ENCODE measurements at regions not wholly inside any gene's neighbourhood (a gene's known extent, or its start where the extent isn't known, plus 50 kb on each side); places are given as distances from the start of the nearest gene placed in this dataset.
A peak's percentile ranks its signal among the peaks of the same experiment; 100 is the strongest.

- no peak overlapping the region for H3K4me3 Mint-ChIP-seq (ENCODE audit: unreplicated experiment)
- no peaks in the 10 kb centered on the region for H3K36me3 Mint-ChIP-seq (ENCODE audit: unreplicated experiment)
- peak overlapping the region; percentile 63 for H3K27ac Mint-ChIP-seq (ENCODE audit: unreplicated experiment)
- no peak for DNase-seq (ENCODE audit: extremely low spot score, unreplicated experiment)
- TF ChIP-seq CTCF (IDR thresholded peaks at IDR 0.05), result no peak
- peaks cover 25% of the 10 kb centered on the region for H3K4me1 Mint-ChIP-seq (ENCODE audit: unreplicated experiment)
- H3K9me3 Mint-ChIP-seq (ENCODE audit: unreplicated experiment), result no peaks in the 10 kb centered on the region
- H3K27me3 Mint-ChIP-seq (ENCODE audit: unreplicated experiment), result no peaks in the 10 kb centered on the region
Measured at GRCh38 chr7:35988818-35989217, 164.2 kb upstream of the EEPD1 start.

- Mint-ChIP-seq H3K27ac (ENCODE audit: unreplicated experiment) (no peak overlapping the region), H3K4me1 (ENCODE audit: unreplicated experiment) (peaks cover 26% of the 10 kb centered on the region), H3K4me3 (ENCODE audit: unreplicated experiment) (no peak overlapping the region), H3K36me3 (ENCODE audit: unreplicated experiment) (no peaks in the 10 kb centered on the region), H3K27me3 (ENCODE audit: unreplicated experiment) (no peaks in the 10 kb centered on the region), H3K9me3 (ENCODE audit: unreplicated experiment) (no peaks in the 10 kb centered on the region)
- no peak for TF ChIP-seq CTCF (IDR thresholded peaks at IDR 0.05)
- no peak for DNase-seq (ENCODE audit: extremely low spot score, unreplicated experiment)
Measured at GRCh38 chr7:35991511-35992232, 161.4 kb upstream of the EEPD1 start.

GRCh38 chr7:35992436-35992835 lies 160.6 kb upstream of the EEPD1 start:
- TF ChIP-seq CTCF (IDR thresholded peaks at IDR 0.05), result no peak
- no peaks in the 10 kb centered on the region for H3K27me3 Mint-ChIP-seq (ENCODE audit: unreplicated experiment)
- H3K36me3 Mint-ChIP-seq (ENCODE audit: unreplicated experiment), result no peaks in the 10 kb centered on the region
- no peak overlapping the region for H3K4me3 Mint-ChIP-seq (ENCODE audit: unreplicated experiment)
- peaks cover 25% of the 10 kb centered on the region for H3K4me1 Mint-ChIP-seq (ENCODE audit: unreplicated experiment)
- no peak overlapping the region for H3K27ac Mint-ChIP-seq (ENCODE audit: unreplicated experiment)
- no peaks in the 10 kb centered on the region for H3K9me3 Mint-ChIP-seq (ENCODE audit: unreplicated experiment)
- DNase-seq (ENCODE audit: extremely low spot score, unreplicated experiment), result no peak

- no peak overlapping the region for H3K4me3 Mint-ChIP-seq (ENCODE audit: unreplicated experiment)
- no peaks in the 10 kb centered on the region for H3K27me3 Mint-ChIP-seq (ENCODE audit: unreplicated experiment)
- H3K9me3 Mint-ChIP-seq (ENCODE audit: unreplicated experiment), result no peaks in the 10 kb centered on the region
- no peaks in the 10 kb centered on the region for H3K36me3 Mint-ChIP-seq (ENCODE audit: unreplicated experiment)
- TF ChIP-seq CTCF (IDR thresholded peaks at IDR 0.05), result no peak
- no peak overlapping the region for H3K27ac Mint-ChIP-seq (ENCODE audit: unreplicated experiment)
- peaks cover 22% of the 10 kb centered on the region for H3K4me1 Mint-ChIP-seq (ENCODE audit: unreplicated experiment)
- DNase-seq (ENCODE audit: extremely low spot score, unreplicated experiment), result no peak
Measured at GRCh38 chr7:35993113-35993512, 159.9 kb upstream of the EEPD1 start.

- DNase-seq (ENCODE audit: extremely low spot score, unreplicated experiment), result no peak
- H3K4me3 Mint-ChIP-seq (ENCODE audit: unreplicated experiment), result no peak overlapping the region
- H3K36me3 Mint-ChIP-seq (ENCODE audit: unreplicated experiment), result no peaks in the 10 kb centered on the region
- H3K4me1 Mint-ChIP-seq (ENCODE audit: unreplicated experiment), result peaks cover 14% of the 10 kb centered on the region
- no peaks in the 10 kb centered on the region for H3K9me3 Mint-ChIP-seq (ENCODE audit: unreplicated experiment)
- no peak overlapping the region for H3K27ac Mint-ChIP-seq (ENCODE audit: unreplicated experiment)
- H3K27me3 Mint-ChIP-seq (ENCODE audit: unreplicated experiment), result no peaks in the 10 kb centered on the region
- TF ChIP-seq CTCF (IDR thresholded peaks at IDR 0.05), result no peak
Measured at GRCh38 chr7:35993676-35994606, 159.1 kb upstream of the EEPD1 start.
